Heart left ventricle (tissue), 16 donors: ENCODE measurements at regions not wholly inside any gene's neighbourhood (a gene's known extent, or its start where the extent isn't known, plus 50 kb on each side); places are given as distances from the start of the nearest gene placed in this dataset.

Experiments used
- ATAC-seq, 4 donors: fragments of 200-7000 bp; cut with Tn5 transposase; one replicate each; pipeline ENCODE4 v1.9.1; 2020 to 2022; ENCODE audit warnings: moderate library complexity in 4 of 4, mild to moderate bottlenecking in 3 of 4, moderate number of reproducible peaks in 1 of 4
- DNase-seq, 5 donors: peaks; one replicate each; pipeline ENCODE4 v3.0.0-alpha.2; 2020
- H3K27ac ChIP-seq, 12 donors: fragments of 200-600 bp; sonication (generic) in 4 of 12; one replicate each; pipeline versions ENCODE4 v1.5.0 to v1.8.0; 2016 to 2022; ENCODE audit warnings: mild to moderate bottlenecking in 2 of 12
- H3K27me3 ChIP-seq, 9 donors: fragments of 200-600 bp; sonication (generic) in 2 of 9; one replicate each; pipeline versions ENCODE4 v1.5.1 to v1.8.0; 2016 to 2022; ENCODE audit warnings: mild to moderate bottlenecking in 3 of 9
- H3K36me3 ChIP-seq, 9 donors: fragments of 200-600 bp; sonication (generic) in 2 of 9; one replicate each; pipeline versions ENCODE4 v1.5.0 to v1.8.0; 2018 to 2022; ENCODE audit warnings: mild to moderate bottlenecking in 2 of 9
- H3K4me1 ChIP-seq, 12 donors: fragments of 200-600 bp; sonication (generic) in 4 of 12; one replicate each; pipeline versions ENCODE4 v1.5.0 to v1.8.0; 2016 to 2022; ENCODE audit warnings: mild to moderate bottlenecking in 3 of 12
- H3K4me3 ChIP-seq, 12 donors: fragments of 200-600 bp; sonication (generic) in 4 of 12; one replicate each; pipeline versions ENCODE4 v1.5.0 to v1.8.0; 2017 to 2022; ENCODE audit warnings: mild to moderate bottlenecking in 9 of 12, moderate library complexity in 4 of 12
- H3K9me3 ChIP-seq, 12 donors: fragments of 200-600 bp; sonication (generic) in 4 of 12; one replicate each; pipeline versions ENCODE4 v1.5.0 to v1.8.0; 2016 to 2022; ENCODE audit warnings: mild to moderate bottlenecking in 1 of 12
- CTCF ChIP-seq, 12 donors: fragments of 200-600 bp; sonication (generic) in 4 of 12; IDR thresholded peaks; one replicate each; pipeline versions ENCODE4 v1.5.0 to v1.8.0; 2018 to 2022; ENCODE audit warnings: antibody characterized with exemption in 12 of 12, mild to moderate bottlenecking in 5 of 12
- POLR2A ChIP-seq, 2 donors: fragments of 450-650 bp; IDR thresholded peaks; one replicate each; pipeline ENCODE4 v1.6.1; 2017; ENCODE audit warnings: antibody characterized with exemption in 2 of 2, mild to moderate bottlenecking in 2 of 2, moderate library complexity in 2 of 2
- WGBS, 4 donors: extraction: QIAGEN DNeasy Blood & Tissue Kit in 2 of 4; methylation state at CpG; one replicate each; pipeline versions ENCODE4 v1.1.5 to v1.1.7; 2013 to 2018; 5-methylcytosine and 5-hydroxymethylcytosine counted together
- intact Hi-C, 10 donors: fragments of 100-400 bp; cut with DNase I; formaldehyde crosslinking; loops; one replicate each; pipeline versions ENCODE4 v1.11.1 to v1.14.2; 2022
- donor health status: ischemic (EF 13 %, LVEDD 7.1; RV severe dilation, severe dysfunction).
- donor health status: healthy with polysubstance abuse.
- donor health status: DM: no; HTN: yes; CAD: no.
- donor health status: DM: no; HTN: no; CAD: no.
- donor health status: ischemic (EF 25% LVEDD 6.9; RV normal size, moderate dysfunction).
- donor health status: ischemic (EF 25% LVEDD 5.7; RV mildly dilated, moderate dysfunction).
- donor health status: healthy.
- donor health status: DM: yes; HTN: yes; CAD: no.
- donor health status: ischemic (EF 35%, LVEDD 5.7; RV mildly dilated, moderate dysfunction).
- donor health status: nonischemic (EF 11% LVEDD 7.7; RV severe dilation, severe dysfunction).
- donor health status: DM: yes; HTN: yes; CAD: no.
- donor health status: PGD.
- donor health status: ischemic (EF 29% LVEDD 5.4; RV normal size, mild dysfunction).
- donor health status: nonischemic (EF 23%, LVEDD 6.1; RV moderate dilation, normal function).

GRCh38 chrX:39764441-39764914, 333.3 kb downstream of the BCOR start:
- DNase-seq (no peak), ATAC-seq (no peak)
- Histone ChIP-seq H3K27ac (no peak overlapping the region), H3K4me3 (no peak overlapping the region), H3K4me1 (peaks cover 0 to 18% (median 0%) of the 10 kb centered on the region in 12 donors), H3K9me3 (no peaks in the 10 kb centered on the region), H3K36me3 (no peaks in the 10 kb centered on the region), H3K27me3 (peaks cover 0 to 4% (median 0%) of the 10 kb centered on the region in 9 donors)
- 74 to 86% (median 79%) methylated on average over 10 of the region's 10 CpGs for WGBS, 4 donors
- intact Hi-C loops: no loop called here
- TF ChIP-seq POLR2A (IDR thresholded peaks at IDR 0.05) (no peak), CTCF (IDR thresholded peaks at IDR 0.05) (no peak)

DNA sequence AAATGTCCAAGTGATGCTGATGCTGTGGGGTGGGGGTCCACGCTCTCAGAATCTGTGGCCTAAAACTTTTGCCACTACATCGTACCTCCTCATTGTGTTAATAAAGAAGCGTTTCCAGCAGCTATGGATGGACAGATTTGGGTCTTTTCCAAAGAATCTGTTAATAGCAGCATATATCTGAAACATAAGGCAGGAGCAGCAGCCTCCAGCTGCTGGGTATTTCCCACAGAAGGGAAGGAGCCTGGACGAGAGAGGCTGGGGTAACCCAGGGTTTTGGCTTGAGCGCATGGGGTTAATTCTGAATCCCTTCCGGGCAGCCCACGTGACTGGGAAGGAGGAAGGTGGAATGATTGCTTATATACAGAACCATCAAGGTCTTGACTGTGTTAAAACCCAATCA, 332.4 kb downstream of the BCOR start:
- no peaks in the 10 kb centered on the region for H3K9me3 ChIP-seq
- intact Hi-C loops: no loop called here
- no peak overlapping the region for H3K4me3 ChIP-seq
- DNase-seq: no peak
- peaks cover 0 to 11% (median 0%) of the 10 kb centered on the region in 12 donors for H3K4me1 ChIP-seq
- no peak for ATAC-seq
- H3K27me3 ChIP-seq: peaks cover 0 to 3% (median 0%) of the 10 kb centered on the region in 9 donors
- 71 to 76% (median 74%) methylated on average over 7 of the region's 7 CpGs for WGBS, 4 donors
- no peaks in the 10 kb centered on the region for H3K36me3 ChIP-seq
- no peak for TF ChIP-seq POLR2A (IDR thresholded peaks at IDR 0.05)
- TF ChIP-seq CTCF (IDR thresholded peaks at IDR 0.05): no peak
- no peak overlapping the region for H3K27ac ChIP-seq

DNA sequence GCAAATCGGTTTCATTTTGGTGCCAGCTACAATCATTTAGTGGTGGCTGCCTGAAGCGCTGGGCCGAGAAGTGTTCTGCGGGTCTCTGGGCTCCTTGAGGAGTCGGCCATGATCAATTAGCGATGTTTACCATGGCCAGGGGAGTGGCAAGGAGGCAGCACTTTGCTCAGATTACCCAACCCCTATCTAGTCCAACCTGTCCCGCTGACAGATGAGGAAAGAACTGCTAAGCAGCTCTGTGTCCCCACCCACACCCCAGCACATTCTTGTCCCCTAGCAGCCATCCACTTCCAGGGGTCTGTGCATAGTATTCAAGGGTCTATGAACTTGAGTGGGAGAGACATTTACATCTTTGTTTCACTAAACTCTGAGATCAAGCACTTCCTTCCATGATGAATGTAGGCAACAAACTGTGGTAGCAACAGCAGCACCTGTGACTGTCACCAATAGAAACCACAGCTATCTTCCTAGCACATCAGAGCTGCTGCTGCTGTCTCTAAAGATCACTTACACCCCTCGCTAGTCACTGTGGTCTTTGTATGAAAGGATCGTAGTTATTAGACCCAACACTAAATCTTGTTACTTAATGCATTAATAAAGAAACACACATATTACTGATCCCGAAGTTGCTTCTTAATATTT, 331.6 kb downstream of the BCOR start:
- intact Hi-C loops: no loop called here
- Histone ChIP-seq H3K27me3 (peaks cover 0 to 5% (median 0%) of the 10 kb centered on the region in 9 donors), H3K9me3 (no peaks in the 10 kb centered on the region), H3K36me3 (no peaks in the 10 kb centered on the region), H3K4me3 (no peak overlapping the region), H3K4me1 (peaks cover 0 to 10% (median 0%) of the 10 kb centered on the region in 12 donors), H3K27ac (no peak overlapping the region)
- ATAC-seq: no peak
- no peak for DNase-seq
- WGBS, 4 donors: 69 to 93% (median 85%) methylated on average over 8 to 10 of the region's 10 CpGs
- TF ChIP-seq CTCF (IDR thresholded peaks at IDR 0.05): no peak
- TF ChIP-seq POLR2A (IDR thresholded peaks at IDR 0.05): no peak

- peaks cover 0 to 8% (median 0%) of the 10 kb centered on the region in 9 donors for H3K27me3 ChIP-seq
- ATAC-seq (peak; percentile 51 to 89 (median 75)), DNase-seq (peak; percentile 30 to 63 (median 59))
- no peak overlapping the region for H3K4me3 ChIP-seq
- H3K36me3 ChIP-seq: no peaks in the 10 kb centered on the region
- TF ChIP-seq CTCF (IDR thresholded peaks at IDR 0.05) (no peak), POLR2A (IDR thresholded peaks at IDR 0.05) (no peak)
- 33 to 49% (median 47%) methylated on average over 3 to 8 of the region's 8 CpGs for WGBS, 4 donors
- H3K27ac ChIP-seq: peak overlapping the region in 1 of 12 donors; percentile 26
- peaks cover 0 to 12% (median 3%) of the 10 kb centered on the region in 12 donors for H3K4me1 ChIP-seq
- no peaks in the 10 kb centered on the region for H3K9me3 ChIP-seq
- intact Hi-C loops: no loop called here
These were observed 330.9 kb downstream of the BCOR start for GRCh38 chrX:39766855-39767254.
